GM10266 (cell line): ENCODE measurements at regions not wholly inside any gene's neighbourhood (a gene's known extent, or its start where the extent isn't known, plus 50 kb on each side); places are given as distances from the start of the nearest gene placed in this dataset.
"Not testable (repeated sequence)": the region's sequence is repeated elsewhere in the genome, so short reads cannot be mapped to it uniquely, and the experiment has no call there.

Experiments
- DNase-seq: peaks from one replicate; pipeline ENCODE4 v3.0.0; 2012; ENCODE audit errors: extremely low spot score
- CTCF ChIP-seq: IDR thresholded peaks from 2 replicates; pipeline ENCODE4 v1.5.1; 2012; ENCODE audit warnings: mild to moderate bottlenecking, low read depth; ENCODE audit not compliant: control insufficient read depth, insufficient read depth; ENCODE audit errors: missing control alignments

GRCh38 chr5:67639313-67639712 lies 442.7 kb upstream of the CD180 start:
- no peak for DNase-seq
- TF ChIP-seq CTCF: no peak

GRCh38 chr5:67636850-67637524 lies 440.4 kb upstream of the CD180 start:
- no peak for DNase-seq
- TF ChIP-seq CTCF: no peak

- TF ChIP-seq CTCF: no peak
- no peak for DNase-seq
These were observed 439.5 kb upstream of the CD180 start for GRCh38 chr5:67636091-67636490.

GRCh38 chr5:67627079-67627478 lies 430.5 kb upstream of the CD180 start:
- DNase-seq: not testable (repeated sequence)

GRCh38 chr5:67623078-67623477 lies 426.5 kb upstream of the CD180 start:
- DNase-seq: no peak
- TF ChIP-seq CTCF: no peak

GRCh38 chr5:67620424-67621397 lies 424.1 kb upstream of the CD180 start:
- no peak for DNase-seq
- TF ChIP-seq CTCF: no peak

GRCh38 chr5:67619636-67620035 lies 423.0 kb upstream of the CD180 start:
- TF ChIP-seq CTCF: no peak
- DNase-seq: no peak
